ENCODE measurements at regions not wholly inside any gene's neighbourhood (a gene's known extent, or its start where the extent isn't known, plus 50 kb on each side); places are given as distances from the start of the nearest gene placed in this dataset.
"Not testable (repeated sequence)": the region's sequence is repeated elsewhere in the genome, so short reads cannot be mapped to it uniquely, and the experiment has no call there.

- Histone ChIP-seq H3K27me3 (no peaks in the 10 kb centered on the region), H3K27ac (peak overlapping the region; percentile 7 to 58 (median 33)), H3K4me3 (no peak overlapping the region), H3K9me3 (no peaks in the 10 kb centered on the region), H3K4me1 (no peaks in the 10 kb centered on the region), H3K36me3 (no peaks in the 10 kb centered on the region)
- in situ Hi-C loops (cut with MboI; ENCODE audit: low sequenced_read_pairs in 4 of 4) (no loop called here), intact Hi-C loops (cut with DNase I; ENCODE audit: low total_unique reads) (no loop called here)
- peak; percentile 76 to 79 for ATAC-seq
- TF ChIP-seq POLR2A (IDR thresholded peaks at IDR 0.05) (no peak), CTCF (IDR thresholded peaks at IDR 0.05 in 4 of 5, conservative IDR thresholded peaks at IDR 0.05 in 1 of 5) (no peak)
- DNase-seq: no peak
Observed at GRCh38 chr3:187888701-187889100, 143.4 kb upstream of the BCL6 start.

GRCh38 chr3:187889106-187889505 is 143.8 kb upstream of the BCL6 start:
- Histone ChIP-seq H3K4me1 (no peaks in the 10 kb centered on the region), H3K27me3 (no peaks in the 10 kb centered on the region), H3K27ac (peak overlapping the region; percentile 7 to 58 (median 33)), H3K4me3 (no peak overlapping the region), H3K36me3 (no peaks in the 10 kb centered on the region), H3K9me3 (no peaks in the 10 kb centered on the region)
- in situ Hi-C loops (cut with MboI; ENCODE audit: low sequenced_read_pairs in 4 of 4): no loop called here
- TF ChIP-seq CTCF (IDR thresholded peaks at IDR 0.05 in 4 of 5, conservative IDR thresholded peaks at IDR 0.05 in 1 of 5): no peak
- TF ChIP-seq POLR2A (IDR thresholded peaks at IDR 0.05): no peak
- intact Hi-C loops (cut with DNase I; ENCODE audit: low total_unique reads): no loop called here
- DNase-seq (no peak), ATAC-seq (peak; percentile 29 to 33)

GRCh38 chr3:187889601-187890404 is 144.5 kb upstream of the BCL6 start:
- peak; percentile 17 to 66 for DNase-seq
- H3K27me3 ChIP-seq: no peaks in the 10 kb centered on the region
- intact Hi-C loops (cut with DNase I; ENCODE audit: low total_unique reads) (no loop called here), in situ Hi-C loops (cut with MboI; ENCODE audit: low sequenced_read_pairs in 4 of 4) (no loop called here)
- TF ChIP-seq POLR2A (IDR thresholded peaks at IDR 0.05) (no peak), CTCF (IDR thresholded peaks at IDR 0.05 in 4 of 5, conservative IDR thresholded peaks at IDR 0.05 in 1 of 5) (no peak)
- no peaks in the 10 kb centered on the region for H3K36me3 ChIP-seq
- no peaks in the 10 kb centered on the region for H3K9me3 ChIP-seq
- H3K4me1 ChIP-seq: no peaks in the 10 kb centered on the region
- ATAC-seq: peak; percentile 85 to 86
- H3K27ac ChIP-seq: peak overlapping the region in 2 of 4 donors; percentile 45 to 58
- H3K4me3 ChIP-seq: no peak overlapping the region

- H3K4me3 ChIP-seq; ATAC-seq; H3K27me3 ChIP-seq; H3K4me1 ChIP-seq; in situ Hi-C loops (cut with MboI; ENCODE audit: low sequenced_read_pairs in 4 of 4); H3K36me3 ChIP-seq; intact Hi-C loops (cut with DNase I; ENCODE audit: low total_unique reads); DNase-seq; H3K27ac ChIP-seq; H3K9me3 ChIP-seq: not testable (repeated sequence)
Observed at GRCh38 chr3:187890405-187890752, 145.1 kb upstream of the BCL6 start.

- intact Hi-C loops (cut with DNase I; ENCODE audit: low total_unique reads): no loop called here
- no peak for ATAC-seq
- no peak overlapping the region for H3K4me3 ChIP-seq
- in situ Hi-C loops (cut with MboI; ENCODE audit: low sequenced_read_pairs in 4 of 4): no loop called here
- TF ChIP-seq CTCF (IDR thresholded peaks at IDR 0.05 in 4 of 5, conservative IDR thresholded peaks at IDR 0.05 in 1 of 5): no peak
- TF ChIP-seq POLR2A (IDR thresholded peaks at IDR 0.05): no peak
- no peaks in the 10 kb centered on the region for H3K4me1 ChIP-seq
- peak overlapping the region in 1 of 4 donors; percentile 40 for H3K27ac ChIP-seq
- DNase-seq: no peak
- no peaks in the 10 kb centered on the region for H3K36me3 ChIP-seq
- no peaks in the 10 kb centered on the region for H3K9me3 ChIP-seq
- no peaks in the 10 kb centered on the region for H3K27me3 ChIP-seq
Observed at GRCh38 chr3:187896646-187897045, 151.4 kb upstream of the BCL6 start.

Data from gastrocnemius medialis (tissue), 4 donors.